CD4-positive, CD25-positive, alpha-beta regulatory T cell (primary cell): ENCODE measurements at regions not wholly inside any gene's neighbourhood (a gene's known extent, or its start where the extent isn't known, plus 50 kb on each side); places are given as distances from the start of the nearest gene placed in this dataset.
A peak's percentile ranks its signal among the peaks of the same experiment; 100 is the strongest.

ENCODE experiments used
- ATAC-seq, 2 donors: fragments of 150-1000 bp; cut with Tn5 transposase; one replicate each; pipeline ENCODE4 v1.10.0; 2021; ENCODE audit warnings: low read depth in 2 of 2, moderate number of reproducible peaks in 2 of 2, moderate library complexity in 1 of 2
- DNase-seq, 3 donors: peaks; one replicate each; pipeline versions ENCODE4 v3.0.0 to v3.0.0-alpha.2; 2012 to 2022; ENCODE audit warnings: mixed read lengths in 1 of 3
- H3K27ac ChIP-seq: one replicate; pipeline ENCODE4 v1.7.0; 2013; ENCODE audit warnings: mild to moderate bottlenecking, low read length; ENCODE audit not compliant: insufficient read depth, poor library complexity, severe bottlenecking
- H3K27me3 ChIP-seq: one replicate; pipeline ENCODE4 v1.7.0; 2013; ENCODE audit warnings: low read length; ENCODE audit not compliant: control insufficient read depth, insufficient read depth
- H3K36me3 ChIP-seq: one replicate; pipeline ENCODE4 v1.7.0; 2013; ENCODE audit warnings: mild to moderate bottlenecking, low read length, moderate library complexity; ENCODE audit not compliant: control insufficient read depth, insufficient read depth
- H3K4me1 ChIP-seq: 2 replicates; pipeline ENCODE4 v1.7.0; 2013; ENCODE audit warnings: mild to moderate bottlenecking, low read length; ENCODE audit not compliant: insufficient read depth, control insufficient read depth, poor library complexity, severe bottlenecking
- H3K4me3 ChIP-seq: one replicate; pipeline ENCODE4 v1.7.0; 2013; ENCODE audit warnings: low read depth, mild to moderate bottlenecking, low read length, moderate library complexity
- H3K9me3 ChIP-seq, 2 experiments: 1 replicate in 1 of 2; 2 replicates in 1 of 2; pipeline ENCODE4 v1.7.0; 2013; ENCODE audit warnings: low read length in 2 of 2, mild to moderate bottlenecking in 1 of 2, moderate library complexity in 1 of 2; ENCODE audit not compliant: control insufficient read depth in 2 of 2
- H3K27ac Mint-ChIP-seq, 3 donors: one replicate each; pipeline ENCODE4 v1.8.0; 2020 to 2022; ENCODE audit warnings: mild to moderate bottlenecking in 3 of 3, mixed read lengths in 3 of 3, moderate library complexity in 2 of 3
- H3K27me3 Mint-ChIP-seq: one replicate; pipeline ENCODE4 v1.8.0; 2022; ENCODE audit warnings: mild to moderate bottlenecking, mixed read lengths
- H3K36me3 Mint-ChIP-seq: one replicate; pipeline ENCODE4 v1.8.0; 2020; ENCODE audit warnings: mixed read lengths
- H3K4me1 Mint-ChIP-seq, 4 donors: one replicate each; pipeline ENCODE4 v1.8.0; 2020 to 2022; ENCODE audit warnings: mixed read lengths in 4 of 4, mild to moderate bottlenecking in 1 of 4
- H3K4me3 Mint-ChIP-seq, 4 donors: one replicate each; pipeline ENCODE4 v1.8.0; 2020 to 2022; ENCODE audit warnings: mild to moderate bottlenecking in 4 of 4, mixed read lengths in 4 of 4, moderate library complexity in 3 of 4
- H3K9me3 Mint-ChIP-seq, 7 donors: one replicate each; pipeline ENCODE4 v1.8.0; 2020 to 2022; ENCODE audit warnings: mixed read lengths in 7 of 7, mild to moderate bottlenecking in 3 of 7, moderate library complexity in 2 of 7

DNA sequence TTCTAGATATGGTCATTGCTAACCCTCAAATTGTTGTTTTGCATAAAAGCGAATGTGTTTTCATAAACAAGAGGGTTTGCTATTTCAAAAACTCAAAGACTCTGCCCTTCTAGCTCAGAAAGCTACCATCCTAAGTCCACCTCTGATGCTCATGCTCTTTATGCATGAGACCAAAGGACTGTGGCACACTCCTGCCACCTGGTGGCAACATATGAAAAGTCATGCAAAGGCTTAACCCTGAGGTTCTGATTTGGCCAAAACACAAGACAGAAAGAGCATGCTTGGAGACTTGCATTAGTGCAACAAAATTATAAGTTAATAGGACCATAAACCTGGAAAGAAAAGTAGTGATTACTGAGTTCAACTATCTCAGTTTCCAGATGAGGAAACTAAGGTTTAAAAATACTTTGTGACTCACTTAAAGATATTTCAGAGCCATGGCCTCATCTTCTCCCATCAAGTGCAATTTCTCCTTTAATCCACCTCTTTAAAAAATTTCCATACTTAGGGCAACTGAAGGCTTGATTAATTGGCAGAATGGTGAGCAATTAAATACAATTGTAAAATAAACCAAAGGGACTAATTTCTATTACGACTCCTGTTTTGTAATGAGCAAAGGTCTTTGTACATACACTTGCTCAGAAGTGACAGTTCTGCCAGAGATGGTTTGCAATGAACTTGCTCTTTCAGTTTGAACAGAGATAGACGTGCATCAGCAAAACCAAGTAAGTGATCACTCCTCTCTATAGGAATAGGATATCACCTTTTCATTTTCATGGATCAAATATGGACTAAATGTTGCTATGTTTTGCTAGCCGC is 110.7 kb upstream of the RAD23B start:
- ATAC-seq (peak; percentile 52 to 53), DNase-seq (peak; percentile 16 to 71 (median 25))
- H3K4me3 Mint-ChIP-seq = no peak overlapping the region
- no peaks in the 10 kb centered on the region for H3K27me3 ChIP-seq
- H3K9me3 ChIP-seq = no peaks in the 10 kb centered on the region
- H3K4me3 ChIP-seq = no peak overlapping the region
- H3K27ac ChIP-seq = no peak overlapping the region
- no peaks in the 10 kb centered on the region for H3K36me3 ChIP-seq
- no peaks in the 10 kb centered on the region for H3K36me3 Mint-ChIP-seq
- no peaks in the 10 kb centered on the region for H3K4me1 Mint-ChIP-seq
- peaks cover 10% of the 10 kb centered on the region for H3K27me3 Mint-ChIP-seq
- H3K9me3 Mint-ChIP-seq = no peaks in the 10 kb centered on the region
- no peak overlapping the region for H3K27ac Mint-ChIP-seq
- H3K4me1 ChIP-seq = no peaks in the 10 kb centered on the region

DNA sequence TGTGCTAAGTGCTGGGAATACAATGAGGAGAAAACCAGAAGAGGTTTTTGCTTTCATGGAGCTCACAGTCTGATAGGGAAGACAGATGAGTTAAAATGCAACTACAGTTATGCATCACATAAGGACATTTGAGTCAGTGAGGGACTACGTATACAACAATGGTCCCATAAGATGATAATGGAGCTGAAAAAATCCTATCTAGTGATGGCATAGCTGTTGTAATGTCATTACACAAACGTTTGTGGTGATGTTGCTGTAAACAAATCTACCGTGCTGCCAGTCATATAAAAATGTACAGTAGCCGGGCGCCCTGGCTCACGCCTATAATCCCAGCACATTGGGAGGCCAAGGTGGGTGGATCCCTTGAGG is 110.1 kb upstream of the RAD23B start:
- H3K27ac ChIP-seq = no peak overlapping the region
- Mint-ChIP-seq H3K36me3 (no peaks in the 10 kb centered on the region), H3K4me3 (no peak overlapping the region), H3K27ac (no peak overlapping the region), H3K27me3 (peaks cover 10% of the 10 kb centered on the region), H3K4me1 (no peaks in the 10 kb centered on the region), H3K9me3 (no peaks in the 10 kb centered on the region)
- H3K9me3 ChIP-seq = no peaks in the 10 kb centered on the region
- ATAC-seq = no peak
- no peak for DNase-seq
- H3K4me1 ChIP-seq = no peaks in the 10 kb centered on the region
- no peaks in the 10 kb centered on the region for H3K36me3 ChIP-seq
- no peak overlapping the region for H3K4me3 ChIP-seq
- H3K27me3 ChIP-seq = no peaks in the 10 kb centered on the region

DNA sequence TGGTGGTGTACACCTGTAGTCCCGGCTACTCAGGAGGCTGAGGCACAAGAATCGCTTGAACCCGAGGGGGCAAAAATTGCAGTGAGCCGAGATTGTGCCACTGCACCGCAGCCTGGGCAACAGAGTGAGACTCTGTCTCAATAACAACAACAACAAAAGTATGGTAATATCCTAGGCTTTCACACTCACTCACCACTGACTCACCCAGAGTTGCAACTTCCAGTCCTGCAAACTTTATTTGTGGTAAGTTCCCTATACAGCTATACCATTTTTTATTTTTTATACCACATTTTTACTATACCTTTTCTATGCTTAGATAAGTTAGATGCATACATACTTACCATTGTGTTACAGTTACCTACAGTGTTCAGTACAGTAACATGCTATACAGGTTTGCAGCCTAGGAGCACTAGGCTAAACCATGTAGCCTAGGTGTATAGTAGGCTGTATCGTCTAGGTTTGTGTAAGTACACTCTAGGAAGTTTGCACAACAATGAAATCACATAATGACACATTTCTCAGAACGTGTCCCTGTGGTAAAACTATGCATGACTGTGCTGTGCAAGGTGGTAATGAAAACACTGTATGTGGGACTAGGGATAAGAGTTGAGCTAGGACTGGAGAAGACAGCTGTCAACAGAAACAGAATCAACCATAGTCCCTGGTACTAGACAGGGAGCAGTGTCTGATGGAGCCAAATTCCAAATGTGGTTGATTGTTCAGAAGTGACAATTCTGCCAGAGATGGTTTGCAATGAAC is 109.5 kb upstream of the RAD23B start:
- H3K4me3 Mint-ChIP-seq = no peak overlapping the region
- peaks cover 2% of the 10 kb centered on the region for H3K27me3 ChIP-seq
- H3K27me3 Mint-ChIP-seq = peaks cover 10% of the 10 kb centered on the region
- ATAC-seq (no peak), DNase-seq (no peak)
- no peaks in the 10 kb centered on the region for H3K4me1 Mint-ChIP-seq
- no peak overlapping the region for H3K4me3 ChIP-seq
- no peaks in the 10 kb centered on the region for H3K9me3 ChIP-seq
- no peak overlapping the region for H3K27ac ChIP-seq
- H3K9me3 Mint-ChIP-seq = no peaks in the 10 kb centered on the region
- no peaks in the 10 kb centered on the region for H3K4me1 ChIP-seq
- H3K36me3 ChIP-seq = no peaks in the 10 kb centered on the region
- no peaks in the 10 kb centered on the region for H3K36me3 Mint-ChIP-seq
- no peak overlapping the region for H3K27ac Mint-ChIP-seq

DNA sequence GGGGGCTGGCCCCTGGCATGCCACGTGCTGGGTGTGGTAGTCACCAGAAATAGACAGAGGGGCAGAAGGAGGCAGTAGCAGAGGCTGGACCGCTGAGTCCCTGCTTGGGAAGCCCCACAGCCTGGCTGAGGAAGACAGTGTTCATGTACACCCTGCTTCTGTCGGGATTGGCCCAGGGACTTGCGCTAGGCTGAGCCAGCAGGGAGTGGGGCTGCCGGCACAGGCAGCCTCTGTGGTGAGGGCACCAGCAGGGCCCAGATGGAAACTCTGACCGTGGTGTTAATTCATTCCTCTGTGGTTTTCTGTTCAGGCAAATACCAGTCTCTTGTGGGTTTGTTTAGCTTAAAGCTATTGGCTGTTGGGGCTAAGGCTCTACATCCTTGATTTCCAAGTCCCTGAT is 108.6 kb upstream of the RAD23B start:
- peaks cover 2% of the 10 kb centered on the region for H3K27me3 ChIP-seq
- H3K4me3 ChIP-seq = no peak overlapping the region
- no peaks in the 10 kb centered on the region for H3K4me1 ChIP-seq
- ATAC-seq (peak in 1 of 2 donors; percentile 16), DNase-seq (no peak)
- H3K27ac Mint-ChIP-seq = no peak overlapping the region
- peaks cover 0 to 3% (median 0%) of the 10 kb centered on the region in 7 donors for H3K9me3 Mint-ChIP-seq
- H3K36me3 ChIP-seq = no peaks in the 10 kb centered on the region
- no peaks in the 10 kb centered on the region for H3K36me3 Mint-ChIP-seq
- H3K9me3 ChIP-seq = no peaks in the 10 kb centered on the region
- H3K4me1 Mint-ChIP-seq = no peaks in the 10 kb centered on the region
- peaks cover 10% of the 10 kb centered on the region for H3K27me3 Mint-ChIP-seq
- H3K27ac ChIP-seq = no peak overlapping the region
- no peak overlapping the region for H3K4me3 Mint-ChIP-seq

DNA sequence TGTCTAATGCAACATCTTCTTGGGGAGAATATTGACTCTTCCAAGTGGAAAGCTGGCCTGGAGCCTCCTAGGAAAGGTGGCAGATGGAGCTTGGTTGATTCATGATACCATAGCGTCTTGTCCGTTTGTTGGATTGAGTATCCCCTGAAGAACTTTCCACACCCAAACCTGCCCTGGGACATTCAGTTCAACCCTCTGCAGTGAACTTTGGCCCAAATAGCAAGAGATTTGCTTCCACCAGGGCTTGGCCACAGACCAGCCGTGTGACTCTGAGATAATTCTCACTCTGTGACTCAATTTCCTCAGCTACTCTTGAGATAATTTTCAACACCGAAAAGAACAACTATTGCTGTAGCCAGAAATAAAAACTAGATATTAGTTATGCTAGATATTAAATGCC is 108.0 kb upstream of the RAD23B start:
- no peak overlapping the region for H3K27ac Mint-ChIP-seq
- H3K9me3 ChIP-seq = no peaks in the 10 kb centered on the region
- no peaks in the 10 kb centered on the region for H3K4me1 ChIP-seq
- H3K4me1 Mint-ChIP-seq = no peaks in the 10 kb centered on the region
- H3K27ac ChIP-seq = no peak overlapping the region
- H3K4me3 Mint-ChIP-seq = no peak overlapping the region
- no peaks in the 10 kb centered on the region for H3K36me3 Mint-ChIP-seq
- no peak for ATAC-seq
- no peaks in the 10 kb centered on the region for H3K36me3 ChIP-seq
- peaks cover 10% of the 10 kb centered on the region for H3K27me3 Mint-ChIP-seq
- DNase-seq = no peak
- H3K4me3 ChIP-seq = no peak overlapping the region
- H3K27me3 ChIP-seq = peaks cover 2% of the 10 kb centered on the region
- peaks cover 0 to 3% (median 0%) of the 10 kb centered on the region in 7 donors for H3K9me3 Mint-ChIP-seq

DNA sequence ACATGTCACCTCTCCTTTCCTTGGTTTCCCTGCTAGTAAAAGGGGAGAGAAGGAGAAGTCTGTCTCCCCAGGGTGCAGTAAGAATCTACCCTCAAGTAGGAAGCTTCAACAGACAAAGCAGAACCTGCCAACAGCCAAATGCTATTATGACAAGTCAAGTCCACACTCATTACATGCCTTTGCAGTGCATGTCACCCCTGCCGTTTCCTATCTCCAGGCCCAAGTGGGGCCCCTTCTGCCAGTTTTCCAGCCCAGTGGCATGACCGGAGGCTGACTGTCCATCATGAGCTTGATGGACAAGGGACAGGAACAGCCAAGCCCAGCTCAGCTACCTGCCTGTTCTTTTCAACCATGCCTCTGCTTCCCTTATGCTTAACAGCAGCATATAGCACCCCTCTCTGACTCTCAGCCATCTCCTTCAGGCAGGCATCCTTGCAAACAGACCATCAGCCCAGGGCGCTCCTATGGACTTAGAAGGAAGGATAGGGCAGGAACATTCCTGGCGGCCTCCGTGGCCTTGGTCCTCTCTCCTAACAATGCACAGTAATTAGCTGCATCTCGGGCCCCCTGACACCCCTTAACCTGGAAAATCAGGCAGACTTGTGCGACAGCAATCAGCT is 107.2 kb upstream of the RAD23B start:
- ATAC-seq (no peak), DNase-seq (no peak)
- Histone ChIP-seq H3K9me3 (no peaks in the 10 kb centered on the region), H3K4me3 (no peak overlapping the region), H3K4me1 (no peaks in the 10 kb centered on the region), H3K36me3 (no peaks in the 10 kb centered on the region), H3K27me3 (peaks cover 2% of the 10 kb centered on the region), H3K27ac (no peak overlapping the region)
- no peak overlapping the region for H3K4me3 Mint-ChIP-seq
- H3K36me3 Mint-ChIP-seq = no peaks in the 10 kb centered on the region
- peak overlapping the region in 1 of 3 donors; percentile 58 for H3K27ac Mint-ChIP-seq
- H3K4me1 Mint-ChIP-seq = no peaks in the 10 kb centered on the region
- H3K9me3 Mint-ChIP-seq = peaks cover 0 to 3% (median 0%) of the 10 kb centered on the region in 7 donors
- peaks cover 10% of the 10 kb centered on the region for H3K27me3 Mint-ChIP-seq

DNA sequence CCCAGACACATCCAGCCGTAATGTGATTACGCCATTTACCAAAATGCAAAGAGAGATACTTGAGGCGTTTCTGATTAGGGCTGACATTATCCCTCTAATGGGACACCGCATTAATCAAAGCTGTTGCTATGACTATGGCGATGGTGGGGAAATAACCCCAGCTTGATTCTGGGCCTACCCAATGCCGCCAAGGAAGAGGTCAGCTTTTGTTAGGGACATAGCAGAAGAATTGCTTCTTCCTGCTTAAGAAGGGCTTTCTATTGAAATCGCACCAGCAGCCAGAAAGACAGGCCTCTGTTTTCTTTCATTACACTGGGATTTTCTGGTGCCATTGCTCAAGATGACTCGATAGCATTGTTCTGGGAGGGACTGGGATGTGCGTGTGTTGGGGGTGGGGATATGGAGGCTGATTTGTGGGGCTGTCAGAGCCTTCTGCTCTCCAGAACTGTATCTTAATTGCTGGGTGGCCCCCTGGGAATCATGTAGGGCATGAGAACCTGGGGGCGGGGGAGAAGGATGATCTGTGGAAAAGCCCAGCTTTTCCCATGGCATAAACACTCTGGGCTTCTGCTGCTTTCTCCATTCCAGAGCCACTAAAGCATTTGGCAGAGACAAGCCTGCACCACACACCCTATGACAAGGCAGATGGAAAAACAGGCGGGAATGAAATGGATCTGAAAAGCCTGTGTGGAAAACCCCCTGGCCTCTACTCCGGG is 106.5 kb upstream of the RAD23B start:
- no peak overlapping the region for H3K4me3 ChIP-seq
- DNase-seq (no peak), ATAC-seq (no peak)
- Mint-ChIP-seq H3K4me1 (no peaks in the 10 kb centered on the region), H3K36me3 (no peaks in the 10 kb centered on the region), H3K9me3 (peaks cover 0 to 3% (median 0%) of the 10 kb centered on the region in 7 donors), H3K27ac (peak overlapping the region in 1 of 3 donors; percentile 58), H3K4me3 (no peak overlapping the region), H3K27me3 (peaks cover 10% of the 10 kb centered on the region)
- H3K27ac ChIP-seq = no peak overlapping the region
- no peaks in the 10 kb centered on the region for H3K4me1 ChIP-seq
- H3K36me3 ChIP-seq = no peaks in the 10 kb centered on the region
- no peaks in the 10 kb centered on the region for H3K9me3 ChIP-seq
- peaks cover 2% of the 10 kb centered on the region for H3K27me3 ChIP-seq
